K562 (cell line): ENCODE measurements at regions not wholly inside any gene's neighbourhood (a gene's known extent, or its start where the extent isn't known, plus 50 kb on each side); places are given as distances from the start of the nearest gene placed in this dataset.

Experiments
- ATAC-seq: fragments of 200-7000 bp; cut with Tn5 transposase; 3 replicates; pipeline ENCODE4 v1.9.1; 2020; ENCODE audit warnings: moderate library complexity
- BruUV-seq: library from RNA; stranded (reverse); fragments of 400-500 nt; replicated peaks from 2 replicates; lab custom pipeline; 2021; lab: Mats Ljungman, UMichigan
- CTCF ChIA-PET: fragments of 300-600 bp; formaldehyde crosslinking; extraction: SDS; loops from one replicate; lab custom pipeline; 2021; ENCODE audit warnings: low intra/inter-chr PET ratio; lab: Yijun Ruan, JAX
- POLR2A ChIA-PET: fragments of 300-600, 350-650 bp; sonication (Branson Sonifier 250); formaldehyde crosslinking; extraction: SDS; loops from one replicate; lab custom pipeline; 2021; ENCODE audit warnings: antibody characterized with exemption, inconsistent platforms; lab: Yijun Ruan, JAX
- DNase-seq, 4 experiments: peaks; one replicate each; pipeline versions ENCODE4 v3.0.0 to v3.0.0-alpha.2; 2011 to 2018; ENCODE audit warnings: low spot score in 3 of 4, mixed read lengths in 3 of 4; ENCODE audit errors: extremely low read depth in 1 of 4
- FAIRE-seq: peaks from 2 replicates; lab custom pipeline; 2011; peaks lifted over from hg19 to GRCh38; lab: Jason Lieb, UNC
- H2AFZ ChIP-seq: 2 replicates; pipeline ENCODE4 v1.6.0; 2011; ENCODE audit warnings: low read depth, low read length, control low read depth, inconsistent platforms
- H3K27ac ChIP-seq: fragments of 200-600 bp; 3 replicates; pipeline ENCODE4 v1.8.0; 2011; ENCODE audit warnings: low read depth, mild to moderate bottlenecking, control low read depth, inconsistent platforms, low read length, moderate library complexity, mixed read lengths; ENCODE audit errors: extremely low read depth
- H3K27me3 ChIP-seq, 2 experiments: fragments of 300-600 bp in 1 of 2; 2 replicates in 1 of 2; 3 replicates in 1 of 2; pipeline versions ENCODE4 v1.6.0 to v1.8.0; 2011; ENCODE audit warnings: inconsistent platforms in 2 of 2, low read length in 2 of 2, mild to moderate bottlenecking in 1 of 2, mixed read lengths in 1 of 2, moderate library complexity in 1 of 2; ENCODE audit not compliant: control insufficient read depth in 2 of 2, insufficient read depth in 2 of 2
- H3K36me3 ChIP-seq: fragments of 300-600 bp; 3 replicates; pipeline ENCODE4 v1.8.0; 2011; ENCODE audit warnings: mild to moderate bottlenecking, low read length, inconsistent platforms; ENCODE audit not compliant: control insufficient read depth, insufficient read depth
- H3K4me1 ChIP-seq, 2 experiments: fragments of 200-600 bp in 1 of 2; replicated peaks in 1 of 2; 2 replicates in 1 of 2; 3 replicates in 1 of 2; pipeline versions ENCODE4 v1.5.1 to v1.8.0; 2011; ENCODE audit warnings: inconsistent platforms in 2 of 2, low read length in 2 of 2, mild to moderate bottlenecking in 1 of 2, mixed read lengths in 1 of 2, moderate library complexity in 1 of 2; ENCODE audit not compliant: control insufficient read depth in 2 of 2, insufficient read depth in 2 of 2
- H3K4me2 ChIP-seq: 2 replicates; pipeline ENCODE4 v1.6.1; 2011; ENCODE audit warnings: low read length, control low read depth, inconsistent platforms, mixed read lengths; ENCODE audit not compliant: insufficient read depth
- H3K4me3 ChIP-seq: fragments of 200-600 bp; sonication (generic), shearing (Covaris generic); 2 replicates; pipeline ENCODE4 v1.5.1; 2016; ENCODE audit warnings: control low read depth, inconsistent platforms
- H3K79me2 ChIP-seq: fragments of 200-600 bp; 3 replicates; pipeline ENCODE4 v1.8.0; 2011; ENCODE audit warnings: low read length, inconsistent platforms; ENCODE audit not compliant: control insufficient read depth, insufficient read depth
- H3K9ac ChIP-seq, 2 experiments: 2 replicates each; pipeline versions ENCODE4 v1.6.0 to v1.6.1; 2011; ENCODE audit warnings: low read depth in 2 of 2, low read length in 2 of 2, control low read depth in 1 of 2, inconsistent platforms in 1 of 2, mild to moderate bottlenecking in 1 of 2, mixed read lengths in 1 of 2; ENCODE audit not compliant: insufficient read depth in 1 of 2
- H3K9me1 ChIP-seq: one replicate; pipeline ENCODE4 v1.6.0; 2011; ENCODE audit warnings: inconsistent platforms, mild to moderate bottlenecking, low read length, moderate library complexity; ENCODE audit not compliant: control insufficient read depth, insufficient read depth
- H3K9me3 ChIP-seq: replicated peaks from 2 replicates; pipeline ENCODE4 v1.5.1; 2011; ENCODE audit warnings: low read depth, low read length, inconsistent platforms; ENCODE audit not compliant: control insufficient read depth, insufficient read depth
- H4K20me1 ChIP-seq: replicated peaks from 2 replicates; pipeline ENCODE4 v1.6.1; 2011; ENCODE audit warnings: low read length, inconsistent platforms, mixed read lengths; ENCODE audit not compliant: control insufficient read depth, insufficient read depth
- C11orf30 ChIP-seq: fragments of 450-650 bp; IDR thresholded peaks from 2 replicates; pipeline ENCODE4 v1.6.1; 2016; ENCODE audit warnings: low read depth, mild to moderate bottlenecking
- CGGBP1 ChIP-seq: fragments of 250-450 bp; sonication (Bioruptor Pico); IDR thresholded peaks from 2 replicates; pipeline ENCODE4 v1.9.0; 2021; ENCODE audit warnings: mild to moderate bottlenecking
- HDGF ChIP-seq: fragments of 450-650 bp; IDR thresholded peaks from 2 replicates; pipeline ENCODE4 v1.6.1; 2016
- KLF16 ChIP-seq: IDR thresholded peaks from 2 replicates; pipeline ENCODE4 v1.6.1; 2016; ENCODE audit warnings: antibody characterized with exemption
- MAFF ChIP-seq: IDR thresholded peaks from 2 replicates; pipeline ENCODE4 v1.6.1; 2012; ENCODE audit warnings: low read length, improper control_type of control experiment
- PTRF ChIP-seq: fragments of 450-650 bp; IDR thresholded peaks from 2 replicates; pipeline ENCODE4 v1.6.1; 2016; ENCODE audit warnings: mild to moderate bottlenecking, missing genetic modification characterization, missing compliant biosample characterization
- STAG1 ChIP-seq: sonication (generic); formaldehyde crosslinking; IDR thresholded peaks from 2 replicates; pipeline ENCODE4 v1.5.0; 2020; ENCODE audit warnings: missing genetic modification reagents, borderline replicate concordance
- TBL1XR1 ChIP-seq, 2 experiments: IDR thresholded peaks; 2 replicates each; pipeline ENCODE4 v1.6.1; 2012; ENCODE audit warnings: improper control_type of control experiment in 2 of 2, low read length in 2 of 2, mild to moderate bottlenecking in 1 of 2
- TRIM28 ChIP-seq: fragments of 450-650 bp; IDR thresholded peaks from 2 replicates; pipeline ENCODE4 v1.6.1; 2017
- ZNF444 ChIP-seq: fragments of 250-450 bp; sonication (Bioruptor Pico); IDR thresholded peaks from 2 replicates; pipeline ENCODE4 v1.4.0; 2020; ENCODE audit warnings: mild to moderate bottlenecking, moderate library complexity
- WGBS: fragments of 100-300 bp; shearing (Covaris generic); methylation state at CpG from one replicate; pipeline ENCODE4 v1.1.6; 2016; ENCODE audit warnings: low coverage, mixed read lengths; ENCODE audit not compliant: insufficient coverage; ENCODE audit errors: missing lambda C conversion rate; 5-methylcytosine and 5-hydroxymethylcytosine counted together
- in situ Hi-C: fragments of 300-500 bp; cut with MboI; formaldehyde crosslinking; loops from 4 replicates; pipeline ENCODE4 v1.15.0; 2018; ENCODE audit warnings: inconsistent platforms, mixed read lengths
- intact Hi-C: fragments of 100-400 bp; cut with micrococcal nuclease; formaldehyde crosslinking; loops from 2 replicates; pipeline ENCODE4 v1.14.2; 2022
- TF ChIP-seq, protein P1 (sequence below): fragments of 450-650 bp; IDR thresholded peaks from 2 replicates; pipeline ENCODE4 v1.7.1; 2018; ENCODE audit warnings: mild to moderate bottlenecking, low read depth; ENCODE audit not compliant: partially characterized antibody
- TF ChIP-seq, protein P2 (sequence below), 2 experiments: fragments of 450-650 bp; IDR thresholded peaks; 2 replicates each; pipeline ENCODE4 v1.6.1; 2016; ENCODE audit warnings: mild to moderate bottlenecking in 2 of 2, borderline replicate concordance in 1 of 2, low read depth in 1 of 2, moderate library complexity in 1 of 2

DNA sequence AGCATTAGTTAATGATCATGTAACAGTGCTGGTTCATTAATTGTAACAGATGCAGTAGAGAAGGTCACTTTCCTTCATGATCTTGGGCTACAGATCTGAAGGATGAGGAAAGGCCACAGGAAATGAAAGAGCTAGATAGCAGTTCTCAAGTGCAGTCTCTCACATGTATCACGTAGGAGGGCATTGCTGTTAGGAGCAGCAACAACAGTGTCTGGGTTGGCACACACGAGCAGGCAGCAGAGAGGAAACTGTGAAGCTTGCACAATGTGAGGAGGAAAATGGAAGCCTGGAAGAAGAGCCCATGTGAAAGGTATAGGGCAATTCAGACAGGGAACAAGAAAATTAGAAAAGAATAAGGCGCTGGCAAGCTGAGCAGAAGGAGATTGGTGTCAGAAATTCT, 1741.5 kb downstream of the PCDH9 start:
- H3K36me3 ChIP-seq, result no peaks in the 10 kb centered on the region
- H3K27me3 ChIP-seq, result no peaks in the 10 kb centered on the region
- intact Hi-C loops (no loop called here), in situ Hi-C loops (no loop called here)
- no peak overlapping the region for H3K27ac ChIP-seq
- no peak overlapping the region for H3K9ac ChIP-seq
- ChIA-PET POLR2A (no interaction called here), CTCF (no interaction called here)
- H3K4me1 ChIP-seq, result no peaks in the 10 kb centered on the region
- H3K79me2 ChIP-seq, result no peaks in the 10 kb centered on the region
- BruUV-seq, result no TSS peak
- no peak for FAIRE-seq
- DNase-seq, result no peak
- 0% methylated on average over 2 of the region's 3 CpGs for WGBS
- no peak overlapping the region for H3K4me2 ChIP-seq
- no peak for ATAC-seq
- no peaks in the 10 kb centered on the region for H3K9me1 ChIP-seq
- H2AFZ ChIP-seq, result no peak overlapping the region
- no peak overlapping the region for H3K4me3 ChIP-seq
- no peaks in the 10 kb centered on the region for H3K9me3 ChIP-seq
- H4K20me1 ChIP-seq, result no peaks in the 10 kb centered on the region
- TF ChIP-seq CGGBP1 (no peak), PTRF (no peak), TBL1XR1 (IDR thresholded peaks at IDR 0.05; ENCODE audit: low read length in 2 of 2) (no peak), STAG1 (CRISPR knock-in tag) (no peak), TRIM28 (no peak), KLF16 (no peak), HDGF (no peak), MAFF (no peak), ZNF444 (CRISPR knock-in tag) (no peak), C11orf30 (no peak)
- TF ChIP-seq, protein P1, sequence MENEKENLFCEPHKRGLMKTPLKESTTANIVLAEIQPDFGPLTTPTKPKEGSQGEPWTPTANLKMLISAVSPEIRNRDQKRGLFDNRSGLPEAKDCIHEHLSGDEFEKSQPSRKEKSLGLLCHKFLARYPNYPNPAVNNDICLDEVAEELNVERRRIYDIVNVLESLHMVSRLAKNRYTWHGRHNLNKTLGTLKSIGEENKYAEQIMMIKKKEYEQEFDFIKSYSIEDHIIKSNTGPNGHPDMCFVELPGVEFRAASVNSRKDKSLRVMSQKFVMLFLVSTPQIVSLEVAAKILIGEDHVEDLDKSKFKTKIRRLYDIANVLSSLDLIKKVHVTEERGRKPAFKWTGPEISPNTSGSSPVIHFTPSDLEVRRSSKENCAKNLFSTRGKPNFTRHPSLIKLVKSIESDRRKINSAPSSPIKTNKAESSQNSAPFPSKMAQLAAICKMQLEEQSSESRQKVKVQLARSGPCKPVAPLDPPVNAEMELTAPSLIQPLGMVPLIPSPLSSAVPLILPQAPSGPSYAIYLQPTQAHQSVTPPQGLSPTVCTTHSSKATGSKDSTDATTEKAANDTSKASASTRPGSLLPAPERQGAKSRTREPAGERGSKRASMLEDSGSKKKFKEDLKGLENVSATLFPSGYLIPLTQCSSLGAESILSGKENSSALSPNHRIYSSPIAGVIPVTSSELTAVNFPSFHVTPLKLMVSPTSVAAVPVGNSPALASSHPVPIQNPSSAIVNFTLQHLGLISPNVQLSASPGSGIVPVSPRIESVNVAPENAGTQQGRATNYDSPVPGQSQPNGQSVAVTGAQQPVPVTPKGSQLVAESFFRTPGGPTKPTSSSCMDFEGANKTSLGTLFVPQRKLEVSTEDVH, result no peak
- TF ChIP-seq, protein P2, sequence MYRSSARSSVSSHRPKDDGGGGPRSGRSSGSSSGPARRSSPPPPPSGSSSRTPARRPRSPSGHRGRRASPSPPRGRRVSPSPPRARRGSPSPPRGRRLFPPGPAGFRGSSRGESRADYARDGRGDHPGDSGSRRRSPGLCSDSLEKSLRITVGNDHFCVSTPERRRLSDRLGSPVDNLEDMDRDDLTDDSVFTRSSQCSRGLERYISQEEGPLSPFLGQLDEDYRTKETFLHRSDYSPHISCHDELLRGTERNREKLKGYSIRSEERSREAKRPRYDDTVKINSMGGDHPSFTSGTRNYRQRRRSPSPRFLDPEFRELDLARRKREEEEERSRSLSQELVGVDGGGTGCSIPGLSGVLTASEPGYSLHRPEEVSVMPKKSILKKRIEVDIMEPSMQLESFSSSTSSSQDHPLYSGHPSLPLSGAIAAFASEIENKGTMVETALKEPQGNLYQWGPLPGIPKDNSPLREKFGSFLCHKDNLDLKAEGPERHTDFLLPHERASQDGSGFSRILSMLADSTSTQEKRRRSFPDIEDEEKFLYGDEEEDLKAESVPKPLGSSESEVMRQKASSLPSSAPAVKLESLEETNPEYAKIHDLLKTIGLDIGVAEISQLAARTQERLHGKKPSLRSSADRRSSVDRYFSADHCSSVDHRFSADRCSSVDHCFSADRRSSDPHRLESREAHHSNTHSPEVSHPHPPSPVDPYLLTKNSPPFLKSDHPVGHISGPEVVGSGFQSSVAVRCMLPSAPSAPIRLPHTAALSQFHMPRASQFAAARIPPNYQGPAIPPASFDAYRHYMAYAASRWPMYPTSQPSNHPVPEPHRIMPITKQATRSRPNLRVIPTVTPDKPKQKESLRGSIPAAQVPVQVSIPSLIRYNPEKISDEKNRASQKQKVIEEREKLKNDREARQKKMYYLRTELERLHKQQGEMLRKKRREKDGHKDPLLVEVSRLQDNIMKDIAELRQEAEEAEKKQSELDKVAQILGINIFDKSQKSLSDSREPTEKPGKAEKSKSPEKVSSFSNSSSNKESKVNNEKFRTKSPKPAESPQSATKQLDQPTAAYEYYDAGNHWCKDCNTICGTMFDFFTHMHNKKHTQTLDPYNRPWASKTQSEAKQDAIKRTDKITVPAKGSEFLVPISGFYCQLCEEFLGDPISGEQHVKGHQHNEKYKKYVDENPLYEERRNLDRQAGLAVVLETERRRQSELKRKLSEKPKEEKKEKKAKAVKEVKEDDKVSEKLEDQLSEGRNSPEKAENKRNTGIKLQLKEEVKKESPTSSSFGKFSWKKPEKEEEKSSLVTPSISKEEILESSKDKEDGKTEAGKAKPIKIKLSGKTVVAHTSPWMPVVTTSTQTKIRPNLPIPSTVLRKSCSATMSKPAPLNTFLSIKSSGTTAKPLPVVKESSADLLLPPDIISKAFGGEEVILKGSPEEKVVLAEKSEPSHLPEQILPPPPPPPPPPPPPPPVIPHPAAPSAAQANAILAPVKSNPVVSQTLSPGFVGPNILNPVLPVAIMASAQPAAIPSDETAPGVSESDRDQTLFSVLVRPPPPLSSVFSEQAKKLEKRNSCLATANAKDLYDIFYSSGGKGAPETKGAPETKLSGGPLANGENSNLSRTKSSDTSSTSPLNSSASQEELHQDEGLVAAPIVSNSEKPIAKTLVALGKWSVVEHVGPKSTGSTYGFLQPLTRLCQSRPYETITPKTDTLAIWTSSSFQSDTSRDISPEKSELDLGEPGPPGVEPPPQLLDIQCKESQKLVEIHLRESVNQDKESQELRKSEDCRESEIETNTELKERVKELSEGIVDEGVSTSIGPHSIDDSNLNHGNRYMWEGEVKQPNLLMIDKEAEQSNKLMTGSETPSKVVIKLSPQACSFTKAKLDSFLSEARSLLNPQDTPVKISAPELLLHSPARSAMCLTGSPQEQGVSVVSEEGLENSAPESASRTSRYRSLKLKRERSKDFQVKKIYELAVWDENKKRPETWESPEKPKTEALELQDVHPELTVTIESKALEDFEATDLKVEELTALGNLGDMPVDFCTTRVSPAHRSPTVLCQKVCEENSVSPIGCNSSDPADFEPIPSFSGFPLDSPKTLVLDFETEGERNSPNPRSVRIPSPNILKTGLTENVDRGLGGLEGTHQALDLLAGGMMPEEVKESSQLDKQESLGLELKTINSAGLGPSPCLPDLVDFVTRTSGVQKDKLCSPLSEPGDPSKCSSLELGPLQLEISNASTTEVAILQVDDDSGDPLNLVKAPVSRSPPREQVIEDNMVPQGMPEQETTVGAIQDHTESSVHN (IDR thresholded peaks at IDR 0.05; ENCODE audit: borderline replicate concordance in 1 of 2, low read depth in 1 of 2), result no peak
